HCT116 (cell line): ENCODE measurements at regions not wholly inside any gene's neighbourhood (a gene's known extent, or its start where the extent isn't known, plus 50 kb on each side); places are given as distances from the start of the nearest gene placed in this dataset.

Experiments used
- EGR1 ChIP-seq: IDR thresholded peaks from 2 replicates; pipeline ENCODE4 v1.6.1; 2012; ENCODE audit warnings: low read depth
- EZH2 ChIP-seq: fragments of 200-600 bp; sonication (generic); IDR thresholded peaks from 2 replicates; pipeline ENCODE4 v1.6.1; 2017; ENCODE audit warnings: antibody characterized with exemption, mixed run types
- JUND ChIP-seq: IDR thresholded peaks from 2 replicates; pipeline ENCODE4 v1.6.1; 2012
- POLR2A ChIP-seq: IDR thresholded peaks from 2 replicates; pipeline ENCODE4 v1.7.0; 2011; ENCODE audit warnings: borderline replicate concordance; ENCODE audit not compliant: insufficient read depth, insufficient read length; ENCODE audit errors: extremely low read depth
- POLR2AphosphoS5 ChIP-seq: IDR thresholded peaks from 2 replicates; pipeline ENCODE4 v1.6.1; 2011; ENCODE audit warnings: mild to moderate bottlenecking, low read depth, low read length, moderate library complexity
- RAD21 ChIP-seq: IDR thresholded peaks from 2 replicates; pipeline ENCODE4 v1.6.1; 2012; ENCODE audit warnings: low read depth, mild to moderate bottlenecking
- ZFX ChIP-seq: fragments of 450-650 bp; IDR thresholded peaks from 2 replicates; pipeline ENCODE4 v1.6.1; 2017
- TF ChIP-seq, protein P1 (sequence below), 3 experiments: fragments of 200-600 bp in 1 of 3; sonication (generic) in 1 of 3; IDR thresholded peaks in 2 of 3; conservative IDR thresholded peaks in 1 of 3; 2 replicates each; pipeline ENCODE4 v1.5.1; 2012 to 2017; ENCODE audit warnings: low read depth in 2 of 3, low read length in 2 of 3, antibody characterized with exemption in 1 of 3, borderline replicate concordance in 1 of 3, control low read depth in 1 of 3, mild to moderate bottlenecking in 1 of 3, mixed read lengths in 1 of 3, mixed run types in 1 of 3, moderate library complexity in 1 of 3; ENCODE audit not compliant: insufficient read depth in 1 of 3

DNA sequence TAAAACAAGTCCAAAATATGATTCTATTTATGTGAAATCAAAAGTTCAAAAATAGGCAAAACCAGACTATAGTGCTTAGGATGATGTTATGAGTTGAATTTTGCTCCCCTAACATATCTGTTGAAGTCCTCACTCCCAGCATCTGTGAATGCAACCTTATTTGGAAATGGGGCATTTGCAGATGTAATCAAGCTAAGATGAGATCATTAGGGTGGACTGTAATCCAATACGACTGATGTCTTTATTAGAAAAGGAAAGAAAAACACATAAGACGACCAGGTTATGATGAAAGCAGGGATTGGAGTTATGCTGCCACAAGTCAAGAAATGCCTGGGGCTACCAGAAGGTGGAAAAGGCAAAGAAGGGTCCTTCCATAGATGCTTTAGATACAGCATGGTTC lies 110.5 kb upstream of the CCDC39 start:
- no peak for TF ChIP-seq POLR2AphosphoS5
- TF ChIP-seq ZFX, result no peak
- TF ChIP-seq, protein P1, sequence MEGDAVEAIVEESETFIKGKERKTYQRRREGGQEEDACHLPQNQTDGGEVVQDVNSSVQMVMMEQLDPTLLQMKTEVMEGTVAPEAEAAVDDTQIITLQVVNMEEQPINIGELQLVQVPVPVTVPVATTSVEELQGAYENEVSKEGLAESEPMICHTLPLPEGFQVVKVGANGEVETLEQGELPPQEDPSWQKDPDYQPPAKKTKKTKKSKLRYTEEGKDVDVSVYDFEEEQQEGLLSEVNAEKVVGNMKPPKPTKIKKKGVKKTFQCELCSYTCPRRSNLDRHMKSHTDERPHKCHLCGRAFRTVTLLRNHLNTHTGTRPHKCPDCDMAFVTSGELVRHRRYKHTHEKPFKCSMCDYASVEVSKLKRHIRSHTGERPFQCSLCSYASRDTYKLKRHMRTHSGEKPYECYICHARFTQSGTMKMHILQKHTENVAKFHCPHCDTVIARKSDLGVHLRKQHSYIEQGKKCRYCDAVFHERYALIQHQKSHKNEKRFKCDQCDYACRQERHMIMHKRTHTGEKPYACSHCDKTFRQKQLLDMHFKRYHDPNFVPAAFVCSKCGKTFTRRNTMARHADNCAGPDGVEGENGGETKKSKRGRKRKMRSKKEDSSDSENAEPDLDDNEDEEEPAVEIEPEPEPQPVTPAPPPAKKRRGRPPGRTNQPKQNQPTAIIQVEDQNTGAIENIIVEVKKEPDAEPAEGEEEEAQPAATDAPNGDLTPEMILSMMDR (IDR thresholded peaks at IDR 0.05 in 2 of 3, conservative IDR thresholded peaks at IDR 0.05 in 1 of 3; ENCODE audit: borderline replicate concordance in 1 of 3, insufficient read depth in 1 of 3, low read depth in 2 of 3, low read length in 2 of 3), result no peak
- TF ChIP-seq RAD21, result no peak
- no peak for TF ChIP-seq POLR2A
- no peak for TF ChIP-seq EZH2
- TF ChIP-seq JUND, result no peak
- TF ChIP-seq EGR1, result no peak
